ENCODE measurements at regions not wholly inside any gene's neighbourhood (a gene's known extent, or its start where the extent isn't known, plus 50 kb on each side); places are given as distances from the start of the nearest gene placed in this dataset.

- DNase-seq (ENCODE audit: insufficient read length, low spot score) (no peak), FAIRE-seq (no peak)
- TF ChIP-seq SPI1 (IDR thresholded peaks at IDR 0.05; ENCODE audit: low read depth, low read length) (no peak), POU2F2 (IDR thresholded peaks at IDR 0.05; ENCODE audit: low read depth, low read length) (no peak), POLR2AphosphoS5 (IDR thresholded peaks at IDR 0.05; ENCODE audit: low read depth, low read length) (no peak), PAX5 (IDR thresholded peaks at IDR 0.05; ENCODE audit: insufficient read depth, low read length, severe bottlenecking) (no peak), TAF1 (IDR thresholded peaks at IDR 0.05; ENCODE audit: low read depth, low read length) (no peak), POLR2A (IDR thresholded peaks at IDR 0.05; ENCODE audit: low read depth, low read length) (no peak)
Observed at GRCh38 chr4:130563889-130564418, 1468.0 kb downstream of the C4orf33 start.

DNA sequence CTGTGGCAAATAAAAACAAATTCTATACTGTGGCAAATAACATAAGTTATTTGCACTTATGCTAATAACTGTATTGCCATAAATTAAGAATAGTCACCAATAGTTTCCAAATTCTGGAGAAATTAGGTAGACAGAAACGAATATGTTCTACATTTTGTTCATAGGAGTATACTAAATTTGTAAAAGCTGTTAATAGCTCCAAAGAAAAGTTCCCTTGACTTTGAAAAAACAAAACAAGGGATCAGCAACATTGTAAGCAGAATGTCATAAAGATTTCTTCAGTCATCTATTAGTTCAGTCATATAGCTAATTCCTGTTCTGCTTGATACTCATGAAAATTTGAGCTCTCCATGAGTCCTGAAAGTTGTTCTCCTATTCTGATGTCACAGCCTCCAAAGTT lies 1472.8 kb downstream of the C4orf33 start:
- TF ChIP-seq SPI1 (IDR thresholded peaks at IDR 0.05; ENCODE audit: low read depth, low read length): no peak
- TF ChIP-seq TAF1 (IDR thresholded peaks at IDR 0.05; ENCODE audit: low read depth, low read length): no peak
- no peak for TF ChIP-seq POU2F2 (IDR thresholded peaks at IDR 0.05; ENCODE audit: low read depth, low read length)
- no peak for TF ChIP-seq POLR2AphosphoS5 (IDR thresholded peaks at IDR 0.05; ENCODE audit: low read depth, low read length)
- no peak for TF ChIP-seq PAX5 (IDR thresholded peaks at IDR 0.05; ENCODE audit: insufficient read depth, low read length, severe bottlenecking)
- TF ChIP-seq POLR2A (IDR thresholded peaks at IDR 0.05; ENCODE audit: low read depth, low read length): no peak
- FAIRE-seq (no peak), DNase-seq (ENCODE audit: insufficient read length, low spot score) (no peak)

GRCh38 chr4:130573742-130574141 lies 1477.8 kb downstream of the C4orf33 start:
- TF ChIP-seq POLR2AphosphoS5 (IDR thresholded peaks at IDR 0.05; ENCODE audit: low read depth, low read length) (no peak), PAX5 (IDR thresholded peaks at IDR 0.05; ENCODE audit: insufficient read depth, low read length, severe bottlenecking) (no peak), TAF1 (IDR thresholded peaks at IDR 0.05; ENCODE audit: low read depth, low read length) (no peak), SPI1 (IDR thresholded peaks at IDR 0.05; ENCODE audit: low read depth, low read length) (no peak), POU2F2 (IDR thresholded peaks at IDR 0.05; ENCODE audit: low read depth, low read length) (no peak), POLR2A (IDR thresholded peaks at IDR 0.05; ENCODE audit: low read depth, low read length) (no peak)
- DNase-seq (ENCODE audit: insufficient read length, low spot score) (no peak), FAIRE-seq (no peak)

GRCh38 chr4:130574215-130574614 lies 1478.3 kb downstream of the C4orf33 start:
- no peak for FAIRE-seq
- DNase-seq (ENCODE audit: insufficient read length, low spot score): no peak
- TF ChIP-seq PAX5 (IDR thresholded peaks at IDR 0.05; ENCODE audit: insufficient read depth, low read length, severe bottlenecking) (no peak), TAF1 (IDR thresholded peaks at IDR 0.05; ENCODE audit: low read depth, low read length) (no peak), POU2F2 (IDR thresholded peaks at IDR 0.05; ENCODE audit: low read depth, low read length) (no peak), SPI1 (IDR thresholded peaks at IDR 0.05; ENCODE audit: low read depth, low read length) (no peak), POLR2A (IDR thresholded peaks at IDR 0.05; ENCODE audit: low read depth, low read length) (no peak)

DNA sequence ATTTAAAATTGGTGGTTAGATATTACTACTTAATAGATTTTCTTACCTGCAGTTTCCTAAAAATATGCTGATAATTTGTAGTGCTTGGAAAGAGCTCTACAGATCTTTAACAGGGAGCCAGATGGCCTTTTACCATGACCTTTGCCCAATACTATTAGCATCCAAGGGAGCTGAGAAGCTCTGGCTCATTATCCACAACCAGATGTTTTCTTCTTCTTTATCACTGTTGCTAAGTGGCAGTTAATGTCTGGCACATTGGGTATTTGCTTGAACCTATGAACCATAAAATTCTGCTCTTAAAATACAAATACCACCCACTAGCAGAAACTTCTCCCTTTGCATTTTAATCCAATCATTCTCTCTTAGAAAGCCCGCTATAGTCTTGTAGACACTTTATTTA lies 1480.3 kb downstream of the C4orf33 start:
- FAIRE-seq (no peak), DNase-seq (ENCODE audit: insufficient read length, low spot score) (no peak)
- no peak for TF ChIP-seq TAF1 (IDR thresholded peaks at IDR 0.05; ENCODE audit: low read depth, low read length)
- no peak for TF ChIP-seq PAX5 (IDR thresholded peaks at IDR 0.05; ENCODE audit: insufficient read depth, low read length, severe bottlenecking)
- no peak for TF ChIP-seq SPI1 (IDR thresholded peaks at IDR 0.05; ENCODE audit: low read depth, low read length)
- no peak for TF ChIP-seq POU2F2 (IDR thresholded peaks at IDR 0.05; ENCODE audit: low read depth, low read length)
- TF ChIP-seq POLR2AphosphoS5 (IDR thresholded peaks at IDR 0.05; ENCODE audit: low read depth, low read length): no peak
- no peak for TF ChIP-seq POLR2A (IDR thresholded peaks at IDR 0.05; ENCODE audit: low read depth, low read length)

- TF ChIP-seq PAX5 (IDR thresholded peaks at IDR 0.05; ENCODE audit: insufficient read depth, low read length, severe bottlenecking): no peak
- DNase-seq (ENCODE audit: insufficient read length, low spot score) (no peak), FAIRE-seq (no peak)
Observed at GRCh38 chr4:130591091-130591490, 1495.1 kb downstream of the C4orf33 start.

DNA sequence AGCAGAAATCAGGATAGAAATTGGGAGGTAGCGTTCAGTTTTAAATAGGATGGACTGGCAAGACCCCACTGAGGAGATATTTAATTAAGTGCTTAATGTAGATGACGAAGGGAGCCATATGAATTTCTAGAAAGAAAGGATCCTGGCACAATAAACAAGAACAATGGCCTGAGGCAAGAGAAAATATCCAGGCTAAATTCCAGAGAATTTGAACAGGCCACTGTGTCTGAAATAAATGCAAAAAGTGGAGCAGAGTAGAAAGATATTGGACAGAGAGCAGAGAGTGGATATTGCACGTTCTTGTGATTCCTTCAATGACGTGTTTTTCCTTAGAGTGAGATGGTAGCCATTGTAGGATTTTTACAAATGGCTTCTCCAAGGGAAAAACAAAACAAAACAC lies 1504.8 kb downstream of the C4orf33 start:
- no peak for DNase-seq (ENCODE audit: insufficient read length, low spot score)
- FAIRE-seq: no peak
- TF ChIP-seq POLR2AphosphoS5 (IDR thresholded peaks at IDR 0.05; ENCODE audit: low read depth, low read length) (no peak), POU2F2 (IDR thresholded peaks at IDR 0.05; ENCODE audit: low read depth, low read length) (no peak), POLR2A (IDR thresholded peaks at IDR 0.05; ENCODE audit: low read depth, low read length) (no peak), SPI1 (IDR thresholded peaks at IDR 0.05; ENCODE audit: low read depth, low read length) (no peak), TAF1 (IDR thresholded peaks at IDR 0.05; ENCODE audit: low read depth, low read length) (no peak), PAX5 (IDR thresholded peaks at IDR 0.05; ENCODE audit: insufficient read depth, low read length, severe bottlenecking) (no peak)

DNA sequence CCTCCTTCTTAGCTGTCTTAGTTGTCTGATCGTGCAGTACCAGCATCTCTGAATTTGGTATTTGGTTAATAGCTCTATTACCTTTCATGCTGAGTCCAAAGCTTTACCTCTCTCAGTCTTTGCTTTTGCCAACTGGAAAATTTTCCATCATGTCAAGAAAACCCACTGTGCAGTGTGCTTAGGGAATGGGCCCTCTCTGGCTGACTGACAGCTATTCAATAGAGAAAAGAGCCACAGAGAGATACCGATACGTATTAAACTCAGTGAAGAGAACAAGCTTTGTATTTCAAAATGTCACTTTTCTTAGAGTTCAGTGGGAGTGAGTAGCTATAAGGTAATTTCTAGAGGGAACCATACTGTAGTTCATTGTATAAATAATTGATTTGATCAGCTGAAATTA lies 1507.1 kb downstream of the C4orf33 start:
- DNase-seq (ENCODE audit: insufficient read length, low spot score) (no peak), FAIRE-seq (no peak)
- TF ChIP-seq POLR2A (IDR thresholded peaks at IDR 0.05; ENCODE audit: low read depth, low read length) (no peak), POLR2AphosphoS5 (IDR thresholded peaks at IDR 0.05; ENCODE audit: low read depth, low read length) (no peak), SPI1 (IDR thresholded peaks at IDR 0.05; ENCODE audit: low read depth, low read length) (no peak), PAX5 (IDR thresholded peaks at IDR 0.05; ENCODE audit: insufficient read depth, low read length, severe bottlenecking) (no peak), TAF1 (IDR thresholded peaks at IDR 0.05; ENCODE audit: low read depth, low read length) (no peak), POU2F2 (IDR thresholded peaks at IDR 0.05; ENCODE audit: low read depth, low read length) (no peak)

- TF ChIP-seq TAF1 (IDR thresholded peaks at IDR 0.05; ENCODE audit: low read depth, low read length) (no peak), POLR2AphosphoS5 (IDR thresholded peaks at IDR 0.05; ENCODE audit: low read depth, low read length) (no peak), POLR2A (IDR thresholded peaks at IDR 0.05; ENCODE audit: low read depth, low read length) (no peak), POU2F2 (IDR thresholded peaks at IDR 0.05; ENCODE audit: low read depth, low read length) (no peak), SPI1 (IDR thresholded peaks at IDR 0.05; ENCODE audit: low read depth, low read length) (no peak), PAX5 (IDR thresholded peaks at IDR 0.05; ENCODE audit: insufficient read depth, low read length, severe bottlenecking) (no peak)
- DNase-seq (ENCODE audit: insufficient read length, low spot score) (no peak), FAIRE-seq (no peak)
Observed at GRCh38 chr4:130608121-130608520, 1512.2 kb downstream of the C4orf33 start.

DNA sequence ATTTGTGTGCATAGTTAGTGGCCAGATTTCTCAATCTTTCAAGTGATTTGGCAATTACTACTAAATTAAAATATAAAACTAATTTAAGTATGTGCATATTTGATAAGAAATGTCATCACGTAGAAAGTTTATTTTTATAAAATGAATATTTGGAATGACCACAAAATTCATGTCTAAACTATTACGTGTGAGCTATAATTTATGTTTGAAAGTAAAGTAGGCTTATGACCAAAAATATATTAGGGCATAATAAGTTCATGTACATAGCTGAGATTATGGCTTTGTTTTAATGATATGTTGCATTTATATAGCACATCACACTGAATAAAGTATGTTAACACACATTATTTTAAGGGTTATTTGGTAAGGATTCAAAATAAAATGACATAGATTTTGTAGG lies 1532.6 kb downstream of the C4orf33 start:
- TF ChIP-seq POLR2A (IDR thresholded peaks at IDR 0.05; ENCODE audit: low read depth, low read length) (no peak), TAF1 (IDR thresholded peaks at IDR 0.05; ENCODE audit: low read depth, low read length) (no peak), SPI1 (IDR thresholded peaks at IDR 0.05; ENCODE audit: low read depth, low read length) (no peak), POU2F2 (IDR thresholded peaks at IDR 0.05; ENCODE audit: low read depth, low read length) (no peak), POLR2AphosphoS5 (IDR thresholded peaks at IDR 0.05; ENCODE audit: low read depth, low read length) (no peak), PAX5 (IDR thresholded peaks at IDR 0.05; ENCODE audit: insufficient read depth, low read length, severe bottlenecking) (no peak)
- no peak for FAIRE-seq
- no peak for DNase-seq (ENCODE audit: insufficient read length, low spot score)

Data from GM12891 (cell line).